ENCODE measurements at regions not wholly inside any gene's neighbourhood (a gene's known extent, or its start where the extent isn't known, plus 50 kb on each side); places are given as distances from the start of the nearest gene placed in this dataset.

DNA sequence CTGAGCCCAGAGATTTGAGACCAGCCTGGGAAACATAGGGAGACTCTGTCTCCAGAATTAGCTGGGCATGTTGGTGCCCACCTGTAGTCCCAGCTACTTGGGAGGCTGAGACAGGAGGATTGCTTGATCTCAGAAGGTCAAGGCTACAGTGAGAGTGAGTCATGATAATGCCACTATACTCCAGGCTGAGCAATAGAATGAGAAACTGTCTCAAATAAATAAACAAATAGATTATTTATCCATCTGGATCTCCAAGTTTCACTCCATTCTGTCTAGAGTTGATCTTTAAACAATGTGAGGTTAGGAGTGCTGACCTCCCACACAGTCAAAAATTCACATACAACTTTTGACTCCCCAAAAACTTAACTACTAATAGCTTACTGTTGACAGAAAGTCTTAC is 106.8 kb upstream of the PALMD start:
- Histone ChIP-seq H3K27ac (ENCODE audit: low read depth, low read length) (no peak overlapping the region), H3K27me3 (ENCODE audit: insufficient read depth, low read length) (no peaks in the 10 kb centered on the region), H2AFZ (ENCODE audit: low read length) (no peak overlapping the region), H3K79me2 (ENCODE audit: insufficient read depth, low read length) (no peaks in the 10 kb centered on the region), H4K20me1 (ENCODE audit: insufficient read depth, low read length) (no peaks in the 10 kb centered on the region), H3K4me1 (ENCODE audit: insufficient read depth, low read length) (peaks cover 8% of the 10 kb centered on the region), H3K4me3 (ENCODE audit: insufficient read depth, low read length) (no peak overlapping the region), H3K4me2 (ENCODE audit: insufficient read depth, low read length) (no peak overlapping the region), H3K36me3 (ENCODE audit: insufficient read depth, low read length) (no peaks in the 10 kb centered on the region), H3K9me3 (ENCODE audit: low read depth, low read length) (no peaks in the 10 kb centered on the region)
- no peak for DNase-seq (ENCODE audit: insufficient read length, low spot score, missing footprints)
- TF ChIP-seq, protein P1, sequence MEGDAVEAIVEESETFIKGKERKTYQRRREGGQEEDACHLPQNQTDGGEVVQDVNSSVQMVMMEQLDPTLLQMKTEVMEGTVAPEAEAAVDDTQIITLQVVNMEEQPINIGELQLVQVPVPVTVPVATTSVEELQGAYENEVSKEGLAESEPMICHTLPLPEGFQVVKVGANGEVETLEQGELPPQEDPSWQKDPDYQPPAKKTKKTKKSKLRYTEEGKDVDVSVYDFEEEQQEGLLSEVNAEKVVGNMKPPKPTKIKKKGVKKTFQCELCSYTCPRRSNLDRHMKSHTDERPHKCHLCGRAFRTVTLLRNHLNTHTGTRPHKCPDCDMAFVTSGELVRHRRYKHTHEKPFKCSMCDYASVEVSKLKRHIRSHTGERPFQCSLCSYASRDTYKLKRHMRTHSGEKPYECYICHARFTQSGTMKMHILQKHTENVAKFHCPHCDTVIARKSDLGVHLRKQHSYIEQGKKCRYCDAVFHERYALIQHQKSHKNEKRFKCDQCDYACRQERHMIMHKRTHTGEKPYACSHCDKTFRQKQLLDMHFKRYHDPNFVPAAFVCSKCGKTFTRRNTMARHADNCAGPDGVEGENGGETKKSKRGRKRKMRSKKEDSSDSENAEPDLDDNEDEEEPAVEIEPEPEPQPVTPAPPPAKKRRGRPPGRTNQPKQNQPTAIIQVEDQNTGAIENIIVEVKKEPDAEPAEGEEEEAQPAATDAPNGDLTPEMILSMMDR (IDR thresholded peaks at IDR 0.05; ENCODE audit: extremely low read depth, low read depth, low read length) = no peak

DNA sequence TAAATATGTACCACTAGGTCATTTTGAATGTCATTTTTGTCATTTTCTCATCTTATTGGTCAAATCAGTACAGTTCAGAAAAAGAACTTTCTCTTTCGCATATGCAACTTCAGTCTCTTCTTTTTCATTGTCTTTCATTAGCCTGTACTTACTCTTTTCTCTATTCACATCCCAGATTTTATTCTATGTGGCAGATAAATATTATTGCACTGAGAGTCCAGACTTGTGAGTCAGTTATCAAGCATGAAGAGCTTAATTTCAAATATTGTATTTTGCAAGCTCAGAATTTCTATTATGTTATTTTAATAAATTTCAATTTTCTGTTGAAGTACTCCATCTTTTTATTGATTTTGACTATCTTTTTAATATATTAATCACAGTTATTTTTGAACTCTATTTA is 105.2 kb upstream of the PALMD start:
- TF ChIP-seq, protein P1 (IDR thresholded peaks at IDR 0.05; ENCODE audit: extremely low read depth, low read depth, low read length) = no peak
- Histone ChIP-seq H3K4me2 (ENCODE audit: insufficient read depth, low read length) (no peak overlapping the region), H3K79me2 (ENCODE audit: insufficient read depth, low read length) (no peaks in the 10 kb centered on the region), H2AFZ (ENCODE audit: low read length) (no peak overlapping the region), H3K4me3 (ENCODE audit: insufficient read depth, low read length) (no peak overlapping the region), H3K9me3 (ENCODE audit: low read depth, low read length) (no peaks in the 10 kb centered on the region), H4K20me1 (ENCODE audit: insufficient read depth, low read length) (no peaks in the 10 kb centered on the region), H3K4me1 (ENCODE audit: insufficient read depth, low read length) (peaks cover 8% of the 10 kb centered on the region), H3K27ac (ENCODE audit: low read depth, low read length) (no peak overlapping the region), H3K27me3 (ENCODE audit: insufficient read depth, low read length) (no peaks in the 10 kb centered on the region), H3K36me3 (ENCODE audit: insufficient read depth, low read length) (no peaks in the 10 kb centered on the region)
- DNase-seq (ENCODE audit: insufficient read length, low spot score, missing footprints) = no peak

DNA sequence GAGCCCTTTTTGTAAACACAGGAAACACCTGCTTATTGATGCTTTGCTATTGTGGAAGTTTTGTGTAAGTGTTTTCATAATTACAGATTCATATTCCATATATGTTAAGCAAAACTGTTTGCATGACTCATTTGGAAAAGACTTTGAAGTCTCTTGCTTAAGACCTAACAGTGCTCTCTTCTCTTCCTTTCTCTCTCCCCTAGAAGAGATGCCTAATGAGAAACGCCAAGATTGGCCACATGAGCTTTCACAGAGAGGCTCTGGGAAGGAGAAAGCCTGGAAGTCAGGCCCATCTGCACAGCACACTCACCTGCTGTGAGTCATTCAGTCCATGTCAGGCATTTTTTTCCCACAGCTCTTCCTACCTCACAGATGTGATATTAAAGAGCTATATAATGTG is 101.6 kb upstream of the PALMD start:
- no peak overlapping the region for H3K4me3 ChIP-seq (ENCODE audit: insufficient read depth, low read length)
- H3K4me1 ChIP-seq (ENCODE audit: insufficient read depth, low read length) = peaks cover 5% of the 10 kb centered on the region
- H4K20me1 ChIP-seq (ENCODE audit: insufficient read depth, low read length) = no peaks in the 10 kb centered on the region
- H3K9me3 ChIP-seq (ENCODE audit: low read depth, low read length) = no peaks in the 10 kb centered on the region
- no peaks in the 10 kb centered on the region for H3K27me3 ChIP-seq (ENCODE audit: insufficient read depth, low read length)
- H3K4me2 ChIP-seq (ENCODE audit: insufficient read depth, low read length) = no peak overlapping the region
- H3K27ac ChIP-seq (ENCODE audit: low read depth, low read length) = no peak overlapping the region
- H3K36me3 ChIP-seq (ENCODE audit: insufficient read depth, low read length) = no peaks in the 10 kb centered on the region
- no peak overlapping the region for H2AFZ ChIP-seq (ENCODE audit: low read length)
- H3K79me2 ChIP-seq (ENCODE audit: insufficient read depth, low read length) = no peaks in the 10 kb centered on the region
- no peak for DNase-seq (ENCODE audit: insufficient read length, low spot score, missing footprints)
- TF ChIP-seq, protein P1 (IDR thresholded peaks at IDR 0.05; ENCODE audit: extremely low read depth, low read depth, low read length) = no peak

DNA sequence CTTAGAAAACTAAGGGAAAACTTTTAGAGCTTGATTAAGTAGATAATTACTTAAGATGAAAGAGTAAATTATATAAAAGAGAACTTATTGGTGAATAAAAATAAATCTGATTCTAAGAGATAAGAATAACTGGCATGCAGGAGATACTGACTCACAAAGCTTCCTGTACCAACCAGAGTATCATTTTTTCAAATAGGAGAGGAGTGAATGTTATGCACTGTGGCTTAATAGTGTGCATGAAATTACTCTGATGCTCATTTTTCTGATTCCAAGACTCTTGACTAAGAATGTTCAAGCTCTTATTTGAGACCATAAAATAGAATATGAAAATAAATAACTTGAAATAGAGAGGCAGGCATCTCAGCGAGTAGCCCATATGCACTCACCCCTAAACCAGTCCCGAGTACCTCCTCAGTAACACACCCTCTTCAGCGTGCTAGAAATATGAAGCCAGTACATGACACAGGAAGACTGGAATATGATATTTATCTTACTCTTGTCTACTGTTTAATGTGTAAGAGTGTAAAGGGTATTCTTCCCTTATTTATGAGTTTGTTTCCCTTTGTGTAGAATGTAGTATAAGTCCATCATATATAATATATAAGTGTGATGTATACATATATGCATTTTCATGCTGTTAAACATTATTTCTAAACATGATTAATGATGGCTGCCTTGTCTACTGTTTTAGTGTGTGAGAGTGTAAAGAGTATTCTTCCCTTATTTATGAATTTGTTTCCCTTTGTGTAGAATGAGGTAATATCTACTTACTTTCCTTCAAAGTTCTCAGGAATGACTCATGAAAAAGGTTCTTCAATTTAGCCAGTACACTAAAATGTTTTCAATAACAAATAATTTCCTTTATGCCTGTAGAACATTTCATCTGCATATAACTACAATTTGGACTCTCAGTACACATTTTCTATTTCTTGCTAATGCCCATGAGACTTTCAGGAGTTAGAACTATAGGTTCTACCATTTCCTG is 99.2 kb upstream of the PALMD start:
- no peaks in the 10 kb centered on the region for H3K36me3 ChIP-seq (ENCODE audit: insufficient read depth, low read length)
- H3K27me3 ChIP-seq (ENCODE audit: insufficient read depth, low read length) = no peaks in the 10 kb centered on the region
- no peaks in the 10 kb centered on the region for H3K9me3 ChIP-seq (ENCODE audit: low read depth, low read length)
- no peak overlapping the region for H3K4me2 ChIP-seq (ENCODE audit: insufficient read depth, low read length)
- H2AFZ ChIP-seq (ENCODE audit: low read length) = no peak overlapping the region
- H3K4me3 ChIP-seq (ENCODE audit: insufficient read depth, low read length) = no peak overlapping the region
- TF ChIP-seq, protein P1 (IDR thresholded peaks at IDR 0.05; ENCODE audit: extremely low read depth, low read depth, low read length) = no peak
- no peak for DNase-seq (ENCODE audit: insufficient read length, low spot score, missing footprints)
- H3K4me1 ChIP-seq (ENCODE audit: insufficient read depth, low read length) = peaks cover 5% of the 10 kb centered on the region
- no peaks in the 10 kb centered on the region for H3K79me2 ChIP-seq (ENCODE audit: insufficient read depth, low read length)
- H3K27ac ChIP-seq (ENCODE audit: low read depth, low read length) = no peak overlapping the region
- no peaks in the 10 kb centered on the region for H4K20me1 ChIP-seq (ENCODE audit: insufficient read depth, low read length)
